ENCODE measurements at regions not wholly inside any gene's neighbourhood (a gene's known extent, or its start where the extent isn't known, plus 50 kb on each side); places are given as distances from the start of the nearest gene placed in this dataset.

GRCh38 chr4:176011529-176011928, 54.1 kb upstream of the WDR17 start:
- no peak for DNase-seq (ENCODE audit: low spot score)

GRCh38 chr4:176013476-176014247, 52.0 kb upstream of the WDR17 start:
- no peak for DNase-seq (ENCODE audit: low spot score)

GRCh38 chr4:176014583-176015108, 51.0 kb upstream of the WDR17 start:
- DNase-seq (ENCODE audit: low spot score): no peak
